Mammary epithelial cell (primary cell): ENCODE measurements at regions not wholly inside any gene's neighbourhood (a gene's known extent, or its start where the extent isn't known, plus 50 kb on each side); places are given as distances from the start of the nearest gene placed in this dataset.

Experiments used
- EZH2 ChIP-seq: IDR thresholded peaks from 2 replicates; pipeline ENCODE4 v1.6.1; 2012; ENCODE audit warnings: low read length, inconsistent platforms, borderline replicate concordance
- TF ChIP-seq, protein P1 (sequence below), 2 donors: IDR thresholded peaks in 1 of 2; conservative IDR thresholded peaks in 1 of 2; 2 replicates each; pipeline ENCODE4 v1.5.1; 2011 to 2012; ENCODE audit warnings: inconsistent platforms in 2 of 2, low read length in 2 of 2, mild to moderate bottlenecking in 2 of 2, control low read depth in 1 of 2, low read depth in 1 of 2; ENCODE audit not compliant: insufficient read depth in 1 of 2; ENCODE audit errors: extremely low read depth in 1 of 2

- TF ChIP-seq, protein P1, sequence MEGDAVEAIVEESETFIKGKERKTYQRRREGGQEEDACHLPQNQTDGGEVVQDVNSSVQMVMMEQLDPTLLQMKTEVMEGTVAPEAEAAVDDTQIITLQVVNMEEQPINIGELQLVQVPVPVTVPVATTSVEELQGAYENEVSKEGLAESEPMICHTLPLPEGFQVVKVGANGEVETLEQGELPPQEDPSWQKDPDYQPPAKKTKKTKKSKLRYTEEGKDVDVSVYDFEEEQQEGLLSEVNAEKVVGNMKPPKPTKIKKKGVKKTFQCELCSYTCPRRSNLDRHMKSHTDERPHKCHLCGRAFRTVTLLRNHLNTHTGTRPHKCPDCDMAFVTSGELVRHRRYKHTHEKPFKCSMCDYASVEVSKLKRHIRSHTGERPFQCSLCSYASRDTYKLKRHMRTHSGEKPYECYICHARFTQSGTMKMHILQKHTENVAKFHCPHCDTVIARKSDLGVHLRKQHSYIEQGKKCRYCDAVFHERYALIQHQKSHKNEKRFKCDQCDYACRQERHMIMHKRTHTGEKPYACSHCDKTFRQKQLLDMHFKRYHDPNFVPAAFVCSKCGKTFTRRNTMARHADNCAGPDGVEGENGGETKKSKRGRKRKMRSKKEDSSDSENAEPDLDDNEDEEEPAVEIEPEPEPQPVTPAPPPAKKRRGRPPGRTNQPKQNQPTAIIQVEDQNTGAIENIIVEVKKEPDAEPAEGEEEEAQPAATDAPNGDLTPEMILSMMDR (conservative IDR thresholded peaks at IDR 0.05 in 1 of 2, IDR thresholded peaks at IDR 0.05 in 1 of 2; ENCODE audit: extremely low read depth in 1 of 2, insufficient read depth in 1 of 2, low read depth in 1 of 2, low read length in 2 of 2), result no peak
- no peak for TF ChIP-seq EZH2
Measured at GRCh38 chr3:103499967-103500366, 1065.2 kb downstream of the ZPLD1 start.
